Thyroid gland (tissue), 4 donors: ENCODE measurements at regions not wholly inside any gene's neighbourhood (a gene's known extent, or its start where the extent isn't known, plus 50 kb on each side); places are given as distances from the start of the nearest gene placed in this dataset.

Source experiments
- DNase-seq, 2 donors: peaks; one replicate each; pipeline ENCODE4 v3.0.0-alpha.2; 2019
- H3K27ac ChIP-seq, 3 donors: fragments of 200-600 bp; sonication (generic); 1 replicate in 2 of 3; 2 replicates in 1 of 3; pipeline ENCODE4 v1.5.1; 2016 to 2019; ENCODE audit warnings: mild to moderate bottlenecking in 1 of 3, moderate library complexity in 1 of 3
- H3K27me3 ChIP-seq: fragments of 200-600 bp; sonication (generic); one replicate; pipeline ENCODE4 v1.5.1; 2019
- H3K36me3 ChIP-seq, 2 donors: fragments of 200-600 bp; sonication (generic); one replicate each; pipeline ENCODE4 v1.5.1; 2016 to 2019
- H3K4me1 ChIP-seq, 2 donors: fragments of 200-600 bp; sonication (generic); one replicate each; pipeline ENCODE4 v1.5.1; 2017 to 2019
- H3K4me3 ChIP-seq, 3 donors: fragments of 200-600 bp; sonication (generic); replicated peaks in 1 of 3; 1 replicate in 2 of 3; 2 replicates in 1 of 3; pipeline ENCODE4 v1.5.1; 2016; ENCODE audit warnings: mild to moderate bottlenecking in 1 of 3
- H3K9me3 ChIP-seq: fragments of 200-600 bp; sonication (generic); one replicate; pipeline ENCODE4 v1.5.1; 2017
- CTCF ChIP-seq, 6 experiments: fragments of 200-600 bp in 3 of 6; fragments of 450-650 bp in 3 of 6; sonication (generic) in 3 of 6; IDR thresholded peaks; one replicate each; pipeline ENCODE4 v1.5.1; 2016 to 2019; ENCODE audit warnings: antibody characterized with exemption in 6 of 6, mild to moderate bottlenecking in 2 of 6, inconsistent platforms in 1 of 6, moderate library complexity in 1 of 6
- POLR2A ChIP-seq, 2 donors: fragments of 450-650 bp; IDR thresholded peaks; one replicate each; pipeline ENCODE4 v1.6.1; 2017; ENCODE audit warnings: antibody characterized with exemption in 2 of 2, mild to moderate bottlenecking in 2 of 2, moderate library complexity in 1 of 2
- WGBS, 2 donors: methylation state at CpG; one replicate each; pipeline ENCODE4 v1.1.5; 2017; 5-methylcytosine and 5-hydroxymethylcytosine counted together
- intact Hi-C: fragments of 100-400 bp; cut with DNase I; formaldehyde crosslinking; loops from one replicate; pipeline ENCODE4 v1.15.1; 2023

- WGBS, 2 donors: 53 to 59% methylated on average over 7 of the region's 7 CpGs
- DNase-seq: no peak
- Histone ChIP-seq H3K27ac (no peak overlapping the region), H3K4me1 (no peaks in the 10 kb centered on the region), H3K4me3 (no peak overlapping the region), H3K27me3 (no peaks in the 10 kb centered on the region), H3K36me3 (no peaks in the 10 kb centered on the region), H3K9me3 (no peaks in the 10 kb centered on the region)
- TF ChIP-seq POLR2A (IDR thresholded peaks at IDR 0.05): no peak
- no peak for TF ChIP-seq CTCF (IDR thresholded peaks at IDR 0.05)
- intact Hi-C loops: no loop called here
Measured at GRCh38 chr6:131381709-131382093, 191.3 kb upstream of the ARG1 start.

- Histone ChIP-seq H3K4me3 (no peak overlapping the region), H3K36me3 (no peaks in the 10 kb centered on the region), H3K27ac (no peak overlapping the region), H3K27me3 (no peaks in the 10 kb centered on the region), H3K4me1 (no peaks in the 10 kb centered on the region), H3K9me3 (no peaks in the 10 kb centered on the region)
- intact Hi-C loops: no loop called here
- no peak for TF ChIP-seq POLR2A (IDR thresholded peaks at IDR 0.05)
- TF ChIP-seq CTCF (IDR thresholded peaks at IDR 0.05): no peak
- DNase-seq: no peak
- WGBS, 2 donors: 70 to 76% methylated on average over 10 of the region's 10 CpGs
Measured at GRCh38 chr6:131382631-131383030, 190.4 kb upstream of the ARG1 start.

GRCh38 chr6:131383421-131384411 is 189.3 kb upstream of the ARG1 start:
- Histone ChIP-seq H3K27me3 (no peaks in the 10 kb centered on the region), H3K36me3 (no peaks in the 10 kb centered on the region), H3K4me3 (no peak overlapping the region), H3K4me1 (no peaks in the 10 kb centered on the region), H3K27ac (no peak overlapping the region), H3K9me3 (no peaks in the 10 kb centered on the region)
- intact Hi-C loops: no loop called here
- TF ChIP-seq CTCF (IDR thresholded peaks at IDR 0.05) (no peak), POLR2A (IDR thresholded peaks at IDR 0.05) (no peak)
- DNase-seq: no peak
- WGBS, 2 donors: 65 to 79% methylated on average over 4 to 6 of the region's 6 CpGs

GRCh38 chr6:131387562-131388447 is 185.2 kb upstream of the ARG1 start:
- H3K27ac ChIP-seq: no peak overlapping the region
- intact Hi-C loops: no loop called here
- no peak for TF ChIP-seq CTCF (IDR thresholded peaks at IDR 0.05)
- TF ChIP-seq POLR2A (IDR thresholded peaks at IDR 0.05): no peak
- 68 to 71% methylated on average over 5 of the region's 5 CpGs for WGBS, 2 donors
- H3K27me3 ChIP-seq: no peaks in the 10 kb centered on the region
- no peaks in the 10 kb centered on the region for H3K9me3 ChIP-seq
- no peak for DNase-seq
- no peaks in the 10 kb centered on the region for H3K36me3 ChIP-seq
- H3K4me1 ChIP-seq: no peaks in the 10 kb centered on the region
- no peak overlapping the region for H3K4me3 ChIP-seq
